Activated naive CD8-positive, alpha-beta T cell treated with anti-CD3 and anti-CD28 coated beads, Interleukin-2, amount 10 ng/mL, durations not matched to agents 7 days and 5 days (primary cell): ENCODE measurements at regions not wholly inside any gene's neighbourhood (a gene's known extent, or its start where the extent isn't known, plus 50 kb on each side); places are given as distances from the start of the nearest gene placed in this dataset.
"Not testable (repeated sequence)": the region's sequence is repeated elsewhere in the genome, so short reads cannot be mapped to it uniquely, and the experiment has no call there.

Experiments used
- ATAC-seq: fragments of 150-1000 bp; cut with Tn5 transposase; one replicate; pipeline ENCODE4 v1.10.0; 2021; ENCODE audit warnings: low read depth, moderate library complexity
- POLR2A ChIA-PET: fragments of 350-600 bp; sonication (Branson Sonifier 250); formaldehyde crosslinking; loops from one replicate; lab custom pipeline; 2021; ENCODE audit warnings: antibody characterized with exemption; lab: Charles Lee
- DNase-seq: peaks from one replicate; pipeline ENCODE4 v3.0.0; 2021
- H3K27ac Mint-ChIP-seq: one replicate; pipeline ENCODE4 v1.8.0; 2022; ENCODE audit warnings: mild to moderate bottlenecking, mixed read lengths
- H3K27me3 Mint-ChIP-seq: one replicate; pipeline ENCODE4 v1.8.0; 2022; ENCODE audit warnings: mild to moderate bottlenecking, moderate library complexity, mixed read lengths
- H3K36me3 Mint-ChIP-seq: one replicate; pipeline ENCODE4 v1.8.0; 2021; ENCODE audit warnings: mild to moderate bottlenecking, mixed read lengths
- H3K4me1 Mint-ChIP-seq: one replicate; pipeline ENCODE4 v1.8.0; 2021; ENCODE audit warnings: mixed read lengths
- H3K4me3 Mint-ChIP-seq: one replicate; pipeline ENCODE4 v1.8.0; 2022; ENCODE audit warnings: mild to moderate bottlenecking, moderate library complexity, mixed read lengths
- H3K9me3 Mint-ChIP-seq: one replicate; pipeline ENCODE4 v1.8.0; 2021; ENCODE audit warnings: mixed read lengths

GRCh38 chr20:53869466-53870258 lies 200.7 kb downstream of the BCAS1 start:
- peak overlapping the region; percentile 72 for H3K4me3 Mint-ChIP-seq
- POLR2A ChIA-PET, result interaction anchor here (0.5 to 1.8 kb wide), 7 partner anchors 26 to 227 kb away, joined by 3 to 8 read pairs (median 5); no protein-coding TSS in a partner anchor
- no peaks in the 10 kb centered on the region for H3K9me3 Mint-ChIP-seq
- DNase-seq (no peak), ATAC-seq (peak; percentile 67)
- peaks cover 65% of the 10 kb centered on the region for H3K4me1 Mint-ChIP-seq
- H3K36me3 Mint-ChIP-seq, result no peaks in the 10 kb centered on the region
- H3K27ac Mint-ChIP-seq, result peak overlapping the region; percentile 91
- no peaks in the 10 kb centered on the region for H3K27me3 Mint-ChIP-seq

- peak overlapping the region; percentile 92 for H3K27ac Mint-ChIP-seq
These were observed 202.5 kb downstream of the BCAS1 start for GRCh38 chr20:53867741-53868351.

DNA sequence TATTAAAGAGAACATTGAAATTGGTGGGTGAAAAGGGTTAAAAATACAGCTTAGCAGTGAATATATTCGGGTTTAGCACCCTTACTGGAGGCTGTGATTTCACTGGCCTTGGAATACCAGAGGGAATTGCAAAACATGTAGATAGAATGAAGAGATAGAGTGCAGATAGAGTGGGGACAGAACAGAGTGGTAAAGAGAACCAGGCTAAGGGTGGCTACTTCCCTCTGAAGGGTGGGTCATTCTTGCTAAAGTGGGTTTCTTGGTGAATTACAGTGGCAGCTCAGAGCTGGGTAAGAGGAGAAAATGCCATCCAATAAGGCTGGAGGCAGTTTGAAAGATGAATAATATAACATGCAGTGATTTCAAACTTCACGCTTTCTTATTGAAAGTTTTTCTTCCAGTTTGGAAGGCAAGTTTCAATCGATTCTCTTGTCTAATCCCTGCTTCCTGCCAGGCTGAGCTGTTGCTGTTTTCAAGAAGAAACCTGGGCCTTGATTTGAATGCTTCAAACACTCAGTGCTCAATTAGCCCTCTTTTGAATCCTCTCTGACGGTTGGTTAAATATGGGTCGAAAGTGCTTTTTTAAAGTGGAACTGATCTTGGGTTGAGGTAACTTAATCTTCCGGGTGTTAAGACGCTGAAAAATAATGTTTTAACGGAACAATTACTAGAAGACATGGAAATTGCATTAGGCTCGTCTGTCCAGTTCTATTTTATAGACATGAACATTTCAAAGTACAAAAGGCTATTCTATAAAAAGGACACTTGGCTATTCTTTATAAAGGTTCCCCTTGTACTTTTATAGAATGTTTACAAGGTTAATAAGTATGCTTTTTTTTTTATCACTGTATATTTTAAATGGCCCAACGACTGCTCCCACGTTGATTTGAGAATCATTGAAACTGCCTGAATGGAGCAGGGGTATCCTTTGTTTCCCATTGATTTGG lies 203.3 kb downstream of the BCAS1 start:
- DNase-seq (no peak), ATAC-seq (peak; percentile 31)
- Mint-ChIP-seq H3K27me3 (no peaks in the 10 kb centered on the region), H3K4me1 (peaks cover 54% of the 10 kb centered on the region), H3K9me3 (no peaks in the 10 kb centered on the region), H3K4me3 (peak overlapping the region; percentile 65), H3K27ac (peak overlapping the region; percentile 92), H3K36me3 (no peaks in the 10 kb centered on the region)
- POLR2A ChIA-PET, result interaction anchor here (0.6 to 2.7 kb wide), 13 partner anchors 10 to 273 kb away, joined by 3 to 11 read pairs (median 5); partner anchors contain the start of gene ZNF217

More at GRCh38 chr20:53867741-53868351, 202.5 kb downstream of the BCAS1 start:
- Mint-ChIP-seq H3K27me3 (no peaks in the 10 kb centered on the region), H3K4me1 (peaks cover 59% of the 10 kb centered on the region), H3K9me3 (no peaks in the 10 kb centered on the region), H3K4me3 (peak overlapping the region; percentile 65), H3K36me3 (no peaks in the 10 kb centered on the region)
- DNase-seq (no peak), ATAC-seq (no peak)
- POLR2A ChIA-PET, result interaction anchor here (2.3 to 2.7 kb wide), 2 partner anchors 11 to 119 kb away, joined by 8 to 11 read pairs; no protein-coding TSS in a partner anchor

GRCh38 chr20:53865901-53866793 lies 204.2 kb downstream of the BCAS1 start:
- POLR2A ChIA-PET, result interaction anchor here (0.6 to 2.7 kb wide), 19 partner anchors 9 to 272 kb away, joined by 3 to 11 read pairs (median 5); partner anchors contain the start of gene ZNF217
- Mint-ChIP-seq H3K27me3 (no peaks in the 10 kb centered on the region), H3K36me3 (no peaks in the 10 kb centered on the region), H3K27ac (peak overlapping the region; percentile 92), H3K4me3 (peak overlapping the region; percentile 65), H3K4me1 (peaks cover 46% of the 10 kb centered on the region), H3K9me3 (no peaks in the 10 kb centered on the region)
- no peak for ATAC-seq
- no peak for DNase-seq

DNA sequence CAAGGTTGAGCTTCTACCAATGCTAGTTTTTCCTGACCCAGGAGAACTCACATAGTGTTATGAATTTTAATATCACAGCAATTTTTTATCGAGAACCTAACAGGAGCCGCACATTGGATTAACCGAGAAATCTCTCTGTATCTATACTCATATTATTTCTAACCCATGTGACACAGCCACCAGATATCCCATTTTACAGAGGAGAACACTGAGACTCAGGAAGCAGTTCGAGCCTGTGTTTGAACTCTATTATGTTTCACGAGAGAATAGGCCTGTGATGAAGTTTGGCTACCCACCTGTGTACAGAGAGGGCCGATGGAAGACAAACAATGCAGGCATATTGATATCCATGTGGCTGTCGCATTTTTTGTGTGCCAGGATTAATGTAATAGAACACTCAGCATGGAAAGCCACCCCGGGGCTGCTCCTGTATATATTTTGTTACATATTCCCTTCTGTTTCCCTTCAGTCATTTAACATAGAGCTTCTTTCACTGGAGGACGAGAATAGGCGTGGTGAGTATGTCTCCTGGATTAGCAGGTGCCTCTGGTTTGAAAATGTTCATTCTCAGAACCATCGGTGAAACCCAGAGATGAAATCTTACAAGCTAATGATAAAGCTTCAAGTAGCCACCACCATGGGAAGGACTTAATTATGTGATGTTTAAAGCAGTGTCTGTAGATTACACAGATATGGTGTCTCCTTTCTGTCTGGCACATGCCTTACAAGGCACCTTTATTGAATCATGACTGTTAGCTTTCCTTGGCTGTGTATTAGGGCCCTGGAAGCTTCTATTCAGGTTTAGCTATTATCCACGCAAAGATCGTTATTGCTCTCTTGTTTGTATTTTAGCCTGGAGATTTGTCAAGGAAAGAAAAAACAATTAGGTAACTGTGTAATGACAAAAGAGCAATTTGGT lies 205.4 kb downstream of the BCAS1 start:
- H3K36me3 Mint-ChIP-seq, DNase-seq, ATAC-seq, H3K9me3 Mint-ChIP-seq, H3K27me3 Mint-ChIP-seq: not testable (repeated sequence)
- POLR2A ChIA-PET, result interaction anchor here (0.6 to 2.7 kb wide), 12 partner anchors 8 to 286 kb away, joined by 3 to 11 read pairs (median 5); no protein-coding TSS in a partner anchor
- Mint-ChIP-seq H3K27ac (peak overlapping the region; percentile 92), H3K4me1 (peaks cover 41% of the 10 kb centered on the region), H3K4me3 (peak overlapping the region; percentile 65)

- peaks cover 35% of the 10 kb centered on the region for H3K4me1 Mint-ChIP-seq
- DNase-seq, result not testable (repeated sequence)
These were observed 206.3 kb downstream of the BCAS1 start for GRCh38 chr20:53863923-53864641.

DNA sequence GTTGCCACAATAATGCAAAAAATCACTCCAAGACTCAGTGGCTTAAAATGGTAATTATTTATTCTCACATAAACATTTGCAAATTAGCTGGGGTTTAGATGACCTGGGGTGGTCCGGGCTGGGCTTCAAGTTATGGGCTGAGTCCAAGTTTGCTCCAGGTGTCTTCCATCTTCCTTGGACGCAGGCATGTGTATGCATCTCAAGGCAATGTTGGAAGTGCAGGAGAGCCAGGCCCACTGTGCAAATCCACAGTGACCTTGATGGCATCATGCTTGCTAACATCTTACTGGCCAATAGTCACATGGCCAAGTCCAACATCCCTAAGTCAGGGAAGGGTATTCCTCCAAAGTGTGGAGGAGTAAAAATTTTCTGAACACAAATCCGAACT lies 206.9 kb downstream of the BCAS1 start:
- H3K9me3 Mint-ChIP-seq, H3K36me3 Mint-ChIP-seq, DNase-seq, H3K27me3 Mint-ChIP-seq, ATAC-seq, H3K4me3 Mint-ChIP-seq, H3K27ac Mint-ChIP-seq: not testable (repeated sequence)
- peaks cover 36% of the 10 kb centered on the region for H3K4me1 Mint-ChIP-seq
- POLR2A ChIA-PET, result interaction anchor here (1.4 kb wide), 1 partner anchor 23 kb away, joined by 4 read pairs; no protein-coding TSS in a partner anchor

More at GRCh38 chr20:53863923-53864641, 206.3 kb downstream of the BCAS1 start:
- H3K4me3 Mint-ChIP-seq, H3K9me3 Mint-ChIP-seq, H3K36me3 Mint-ChIP-seq, ATAC-seq, H3K27ac Mint-ChIP-seq, H3K27me3 Mint-ChIP-seq: not testable (repeated sequence)
- POLR2A ChIA-PET, result interaction anchor here (1.4 kb wide), 1 partner anchor 24 kb away, joined by 4 read pairs; no protein-coding TSS in a partner anchor

- H3K4me1 Mint-ChIP-seq, result peaks cover 37% of the 10 kb centered on the region
- not testable (repeated sequence) for DNase-seq, H3K27ac Mint-ChIP-seq, ATAC-seq, H3K9me3 Mint-ChIP-seq, H3K36me3 Mint-ChIP-seq, H3K27me3 Mint-ChIP-seq, H3K4me3 Mint-ChIP-seq
- POLR2A ChIA-PET, result interaction anchor here (1.4 kb wide), 1 partner anchor 23 kb away, joined by 4 read pairs; no protein-coding TSS in a partner anchor
These were observed 207.4 kb downstream of the BCAS1 start for GRCh38 chr20:53863039-53863438.

GRCh38 chr20:53862490-53862889 lies 207.9 kb downstream of the BCAS1 start:
- H3K36me3 Mint-ChIP-seq, POLR2A ChIA-PET, H3K27me3 Mint-ChIP-seq, H3K9me3 Mint-ChIP-seq, DNase-seq, ATAC-seq, H3K27ac Mint-ChIP-seq, H3K4me3 Mint-ChIP-seq: not testable (repeated sequence)
- H3K4me1 Mint-ChIP-seq, result peaks cover 37% of the 10 kb centered on the region

DNA sequence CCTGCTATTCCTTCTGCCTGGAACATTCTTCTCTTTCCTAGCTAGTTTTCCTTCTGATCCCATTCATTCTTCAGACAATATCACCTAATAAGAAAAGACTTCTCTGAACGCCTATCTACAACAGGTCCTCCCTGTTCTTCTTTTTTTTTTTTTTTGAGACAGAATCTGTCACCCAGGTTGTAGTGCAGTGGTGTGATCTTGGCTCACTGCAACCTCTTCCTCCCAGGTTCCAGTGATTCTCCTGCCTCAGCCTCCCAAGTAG lies 208.3 kb downstream of the BCAS1 start:
- not testable (repeated sequence) for DNase-seq, H3K27ac Mint-ChIP-seq, H3K9me3 Mint-ChIP-seq, H3K4me3 Mint-ChIP-seq, H3K27me3 Mint-ChIP-seq, H3K36me3 Mint-ChIP-seq, ATAC-seq
- POLR2A ChIA-PET, result interaction anchor here (0.7 kb wide), 1 partner anchor 29 kb away, joined by 3 read pairs; no protein-coding TSS in a partner anchor
- H3K4me1 Mint-ChIP-seq, result peaks cover 37% of the 10 kb centered on the region

GRCh38 chr20:53859684-53860083 lies 210.7 kb downstream of the BCAS1 start:
- Mint-ChIP-seq H3K36me3 (peaks cover 2% of the 10 kb centered on the region), H3K27me3 (no peaks in the 10 kb centered on the region), H3K9me3 (no peaks in the 10 kb centered on the region), H3K4me1 (peaks cover 32% of the 10 kb centered on the region), H3K27ac (no peak overlapping the region), H3K4me3 (no peak overlapping the region)
- no peak for DNase-seq
- POLR2A ChIA-PET, result no interaction called here
- ATAC-seq, result no peak
